ENCODE measurements at regions not wholly inside any gene's neighbourhood (a gene's known extent, or its start where the extent isn't known, plus 50 kb on each side); places are given as distances from the start of the nearest gene placed in this dataset.

DNA sequence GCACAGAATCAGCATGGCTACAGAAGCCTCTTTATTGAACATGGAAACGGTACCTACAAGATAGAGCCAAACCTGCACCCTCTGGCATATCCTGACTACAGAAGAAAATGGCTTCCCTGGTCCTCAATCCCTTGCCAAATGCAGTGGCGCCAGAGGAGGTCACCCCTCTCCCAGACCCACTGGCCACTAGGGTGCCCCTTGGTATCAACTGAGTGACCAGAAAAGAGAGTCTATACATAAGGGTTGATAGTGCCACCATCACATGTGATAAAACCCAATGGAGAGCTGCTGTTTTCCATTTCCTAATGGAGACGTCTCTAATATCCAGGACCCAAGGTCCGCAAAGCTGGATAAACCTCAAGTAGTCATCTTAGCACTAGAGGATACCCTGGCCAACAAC, 52.7 kb upstream of the ALK start:
- DNase-seq: no peak

DNA sequence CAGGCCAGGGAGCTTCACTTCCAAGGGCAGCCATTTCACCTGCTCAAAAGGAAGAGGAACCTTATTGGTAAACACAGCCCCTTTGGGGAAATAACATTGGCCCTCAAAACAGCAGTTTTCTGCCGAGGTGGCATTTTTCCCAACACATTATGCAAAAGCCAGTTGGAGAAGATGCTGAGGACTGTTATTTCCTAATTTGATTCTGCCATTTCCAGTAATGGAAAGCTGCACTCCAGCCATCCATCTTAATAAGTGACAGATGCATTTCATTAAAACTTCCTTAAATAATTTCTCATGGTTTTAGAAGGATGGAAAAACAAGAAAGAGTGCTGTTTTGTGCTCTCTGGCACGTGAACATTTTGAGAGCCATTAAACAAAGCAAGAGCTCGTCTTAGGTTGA, 55.9 kb upstream of the ALK start:
- no peak for DNase-seq

DNA sequence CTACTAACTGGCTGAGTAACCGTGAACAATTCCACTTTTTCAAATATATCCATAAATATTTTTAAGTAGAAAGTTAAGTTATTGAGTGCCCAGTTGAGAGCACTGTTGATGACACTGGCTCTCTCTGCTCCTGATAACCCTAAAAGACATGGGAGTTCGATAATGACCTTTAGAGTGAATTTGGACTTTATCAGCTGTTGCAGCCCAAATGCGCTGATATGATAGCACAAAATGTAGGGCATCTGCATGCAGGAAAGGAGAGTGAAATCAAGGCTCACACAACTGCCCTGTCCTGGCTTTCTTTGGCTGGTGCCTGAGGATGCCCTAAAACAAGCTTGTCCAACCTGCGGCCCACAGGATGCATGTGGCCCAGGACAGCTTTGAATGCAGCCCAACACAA, 60.0 kb upstream of the ALK start:
- no peak for DNase-seq

DNA sequence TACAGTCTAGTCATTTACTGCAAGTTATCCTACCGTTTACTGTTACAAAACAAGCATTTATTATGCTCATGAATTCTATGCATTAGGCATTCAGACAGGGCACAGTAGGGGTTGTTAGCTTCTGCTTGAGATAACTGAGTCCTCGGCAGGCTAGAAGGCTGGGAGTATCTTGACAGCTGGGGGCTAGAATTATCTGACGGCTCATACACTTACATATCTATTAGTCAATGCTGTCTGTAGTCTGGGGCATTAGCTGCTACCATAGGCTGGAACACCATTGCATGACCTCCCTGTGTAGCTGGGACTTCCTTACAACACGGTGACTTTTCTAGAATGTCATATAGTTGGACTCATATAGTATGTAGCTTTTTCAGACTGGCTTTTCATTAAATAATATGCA, 61.9 kb upstream of the ALK start:
- no peak for DNase-seq

DNA sequence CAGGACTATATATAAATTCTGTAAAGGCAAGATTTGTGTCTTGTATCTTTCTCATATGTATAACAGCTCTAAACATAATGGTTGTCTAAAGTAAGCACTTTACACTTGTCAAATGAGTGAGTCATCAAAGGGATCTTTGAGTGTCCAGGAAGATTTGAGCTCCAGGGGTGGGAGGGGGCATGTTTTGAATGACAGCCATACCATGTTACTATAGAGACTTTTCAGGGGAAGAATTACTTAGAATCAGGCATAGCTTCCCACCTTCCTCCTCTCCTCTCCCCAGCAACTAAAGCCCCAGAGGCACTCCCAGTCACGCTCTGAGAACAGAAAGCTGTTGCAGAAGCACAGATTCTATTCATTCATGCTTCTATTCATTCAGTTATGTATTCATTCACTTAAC, 65.8 kb upstream of the ALK start:
- no peak for DNase-seq

DNA sequence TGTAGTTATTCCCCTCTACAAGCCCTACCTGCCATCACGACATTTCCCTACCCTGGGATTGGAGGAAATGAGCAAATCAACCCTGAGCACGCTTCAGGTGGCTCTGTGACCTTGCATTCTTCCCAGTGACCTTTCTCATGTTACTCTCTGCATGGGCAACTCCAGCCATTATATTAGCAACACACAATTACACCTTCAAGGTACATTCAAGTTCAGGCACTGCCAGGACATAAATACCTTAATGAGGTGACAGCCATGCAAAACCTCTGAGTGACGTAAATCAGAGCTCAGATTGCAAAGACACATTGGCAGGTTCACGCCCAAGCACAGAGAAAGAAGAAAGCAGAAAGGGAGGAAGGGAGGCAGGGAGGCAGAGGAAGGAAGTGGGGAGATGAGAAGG, 68.7 kb upstream of the ALK start:
- DNase-seq: no peak

DNA sequence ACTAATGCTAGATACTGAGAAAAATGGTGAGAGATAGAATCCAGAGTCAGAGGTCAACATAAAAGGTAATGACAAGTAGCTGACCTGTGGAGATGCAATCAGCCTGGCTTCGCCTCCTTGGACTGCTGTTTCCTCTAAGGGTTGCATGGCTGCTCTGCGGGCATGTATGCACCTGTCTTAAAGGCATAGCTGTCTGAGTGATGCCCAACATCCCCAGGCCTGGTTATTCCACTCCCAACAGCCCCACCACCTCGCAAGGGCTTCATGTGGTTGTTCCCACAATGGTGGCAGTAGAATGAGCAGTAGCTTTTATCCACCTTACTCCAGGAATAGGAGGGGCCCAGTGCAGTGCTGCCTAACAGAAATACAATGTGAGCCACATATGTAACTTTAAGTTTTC, 69.7 kb upstream of the ALK start:
- no peak for DNase-seq

DNA sequence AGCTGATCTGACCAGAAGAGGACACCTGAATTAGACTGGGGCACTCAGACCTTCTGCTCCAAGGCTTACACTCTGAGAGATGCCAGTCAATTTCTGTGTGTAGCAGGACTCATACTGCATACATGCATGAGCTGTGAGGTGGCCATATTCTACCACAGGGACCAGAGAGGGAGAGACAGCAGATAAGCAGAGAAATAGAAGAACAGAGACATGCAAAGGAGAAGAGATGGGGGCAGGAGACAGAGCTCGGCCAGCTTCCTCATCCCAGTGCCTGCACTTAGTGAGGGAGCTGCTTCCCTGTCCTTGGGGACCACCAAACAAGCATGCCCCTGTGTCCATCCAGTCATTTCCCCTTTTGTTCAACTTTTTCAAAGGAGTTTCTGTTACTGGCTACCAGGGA, 73.9 kb upstream of the ALK start:
- no peak for DNase-seq

DNA sequence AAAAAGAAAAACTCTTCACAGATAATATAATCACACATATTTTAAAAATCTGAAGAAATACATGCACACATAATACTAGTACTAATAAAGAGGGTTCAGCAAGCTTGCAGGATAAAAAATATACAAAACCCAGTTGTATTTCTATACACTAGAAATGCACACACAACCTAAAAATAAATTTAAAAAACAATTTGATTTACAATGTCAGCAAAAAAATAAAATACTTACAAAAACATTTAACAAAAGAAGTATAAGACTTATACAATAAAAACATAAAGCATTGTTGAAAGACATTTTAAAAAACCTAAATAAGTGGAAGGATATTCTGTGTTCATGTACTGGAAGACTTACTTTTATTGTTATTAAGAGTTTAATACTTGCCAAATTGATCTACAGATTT, 81.7 kb upstream of the ALK start:
- DNase-seq: no peak

DNA sequence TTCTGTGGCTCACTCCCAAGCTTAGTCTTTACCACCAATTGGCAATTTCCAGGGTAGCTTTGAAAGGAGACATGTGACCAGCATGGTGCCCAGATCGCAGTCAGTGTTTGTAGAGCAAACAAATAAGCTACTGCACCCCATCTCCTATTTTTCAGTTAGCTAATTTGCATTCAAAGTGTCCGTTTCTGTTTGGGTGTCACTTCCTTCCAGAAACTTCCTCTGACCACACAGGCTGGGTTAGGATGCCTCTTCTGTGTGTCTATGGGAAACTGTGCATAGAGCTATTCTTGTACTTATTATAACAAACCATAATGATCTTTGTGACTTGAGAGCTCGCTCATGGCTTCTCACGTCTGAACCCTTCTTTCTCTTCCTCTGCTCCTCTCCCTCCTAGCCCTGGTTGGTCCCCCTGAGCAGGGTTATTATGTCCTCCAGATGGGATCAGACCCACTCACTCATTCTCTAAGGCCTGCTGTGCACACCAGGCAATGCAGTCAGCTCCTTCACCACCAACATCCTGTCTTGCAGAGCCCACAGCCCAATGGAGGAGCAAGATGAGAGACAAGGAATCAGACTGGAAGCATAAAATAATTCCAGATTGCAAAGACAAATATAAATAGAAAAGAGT, 101.2 kb upstream of the ALK start:
- no peak for DNase-seq

DNA sequence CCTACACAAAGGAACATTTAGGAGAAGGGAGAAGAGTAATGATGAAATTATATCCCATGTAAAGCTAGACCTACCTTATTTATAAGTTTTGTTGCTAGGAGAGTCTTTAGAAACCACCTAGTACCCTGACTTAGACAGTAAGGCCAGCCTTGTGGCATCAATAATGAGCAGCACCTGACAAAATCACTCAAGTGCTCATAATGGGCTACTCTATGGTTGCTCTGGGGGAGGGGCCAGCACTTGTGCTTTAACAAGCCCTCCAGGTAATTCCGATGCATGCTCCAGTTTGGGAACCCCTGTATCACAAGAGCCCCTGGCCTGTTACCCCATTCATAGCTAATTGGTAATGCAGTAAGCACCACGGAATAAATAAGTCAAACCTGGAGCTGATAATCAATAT, 102.9 kb upstream of the ALK start:
- no peak for DNase-seq

DNA sequence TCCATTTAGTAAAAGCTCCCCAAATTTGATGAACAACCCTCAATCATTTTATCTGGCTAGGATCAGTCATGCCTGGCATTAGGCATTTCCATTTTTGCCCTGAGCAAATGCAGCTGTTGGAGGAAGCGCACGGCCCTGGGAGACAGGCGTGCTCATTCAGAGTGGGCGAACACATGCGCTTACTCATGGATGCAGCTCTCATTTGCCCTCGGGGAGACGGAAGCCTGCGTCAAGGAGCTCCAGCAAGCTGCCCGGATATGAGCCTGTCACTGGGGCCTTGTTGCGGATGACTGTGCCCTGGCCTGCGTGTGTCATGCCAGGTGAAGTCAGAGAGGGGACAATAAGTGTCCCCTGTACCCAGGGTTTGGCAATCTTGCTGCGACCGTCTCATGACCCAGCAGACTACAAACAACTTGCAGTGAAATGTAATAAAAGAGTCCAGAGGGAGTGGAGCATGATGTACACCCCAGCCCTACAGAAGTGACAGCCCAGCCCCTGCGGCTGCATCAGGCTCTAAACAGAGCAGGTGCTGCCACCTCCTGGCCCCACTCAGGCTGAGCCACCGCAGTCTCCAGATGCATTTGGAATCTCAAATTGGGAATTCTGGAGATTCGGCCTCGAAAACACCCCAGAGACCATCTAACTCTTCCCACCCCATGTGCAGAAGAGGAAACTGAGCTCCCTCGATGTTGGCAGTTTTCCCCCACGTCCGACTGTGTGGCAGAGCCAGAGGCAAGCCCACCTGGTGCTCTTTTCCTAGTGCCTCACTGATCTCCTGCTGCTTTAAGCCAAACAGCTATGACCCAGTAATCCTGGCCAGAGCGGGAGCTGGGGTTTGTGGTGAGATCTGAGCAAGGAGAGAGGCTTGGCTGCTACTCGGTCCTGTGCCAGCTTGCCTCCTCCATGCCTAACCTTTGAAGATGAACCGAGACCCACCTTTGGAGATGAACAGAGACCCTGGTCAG, 105.0 kb upstream of the ALK start:
- DNase-seq: no peak

DNA sequence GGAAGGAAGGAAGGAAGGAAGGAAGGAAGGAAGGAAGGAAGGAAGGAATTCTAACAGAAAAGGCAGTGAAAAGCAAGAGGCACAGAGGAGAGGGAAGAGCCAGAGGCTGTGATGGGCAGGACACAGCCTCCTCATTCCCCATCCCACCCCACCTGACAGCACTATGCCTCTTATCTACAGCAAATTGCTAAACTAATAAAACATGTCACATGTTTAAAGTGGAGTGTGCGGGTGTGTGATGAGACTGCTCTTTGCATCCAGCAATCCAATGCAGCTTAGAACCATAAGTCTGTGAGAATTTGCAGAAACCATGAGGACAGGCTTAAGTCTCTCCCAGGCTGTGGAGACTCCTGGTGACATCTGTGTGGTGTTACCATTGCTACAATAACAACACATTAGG, 108.4 kb upstream of the ALK start:
- no peak for DNase-seq

DNA sequence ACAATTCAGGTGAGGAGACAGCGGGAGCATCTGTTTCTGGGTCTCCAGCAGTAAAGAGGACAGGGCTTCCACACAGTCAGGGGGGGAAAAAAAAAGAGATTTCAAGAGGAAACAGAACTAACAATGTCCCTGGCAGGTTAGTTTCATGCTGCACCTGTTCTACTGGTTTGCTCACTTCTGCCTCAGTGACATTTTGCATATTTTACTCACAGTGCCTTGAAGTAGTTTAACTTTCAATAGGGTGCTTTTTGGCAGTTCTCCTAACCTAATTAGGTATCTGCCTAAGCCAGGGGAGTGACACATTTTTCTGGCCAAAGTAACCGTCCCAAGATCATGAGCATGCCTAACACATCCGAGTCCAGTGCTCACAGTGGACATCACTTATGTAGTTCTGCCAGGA, 109.0 kb upstream of the ALK start:
- DNase-seq: no peak

DNA sequence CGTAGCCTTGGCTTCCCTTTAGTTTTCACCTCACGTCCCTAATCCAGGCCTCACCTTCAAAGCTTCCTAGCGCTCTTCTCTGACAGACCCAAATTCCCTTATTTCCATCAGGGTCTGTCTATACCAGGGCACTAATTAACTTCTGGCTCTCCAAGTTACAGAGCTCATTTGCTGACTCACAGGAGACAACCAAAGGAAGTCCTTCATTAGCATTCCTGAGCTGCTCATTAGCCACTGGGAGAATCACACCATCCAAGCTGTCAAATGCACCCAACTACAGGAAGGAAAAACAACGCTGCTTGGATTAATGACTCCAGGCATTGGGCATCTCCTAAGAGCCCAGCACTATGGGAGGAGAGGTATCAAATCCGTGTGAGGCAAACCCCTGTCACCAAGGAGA, 109.8 kb upstream of the ALK start:
- DNase-seq: no peak

DNA sequence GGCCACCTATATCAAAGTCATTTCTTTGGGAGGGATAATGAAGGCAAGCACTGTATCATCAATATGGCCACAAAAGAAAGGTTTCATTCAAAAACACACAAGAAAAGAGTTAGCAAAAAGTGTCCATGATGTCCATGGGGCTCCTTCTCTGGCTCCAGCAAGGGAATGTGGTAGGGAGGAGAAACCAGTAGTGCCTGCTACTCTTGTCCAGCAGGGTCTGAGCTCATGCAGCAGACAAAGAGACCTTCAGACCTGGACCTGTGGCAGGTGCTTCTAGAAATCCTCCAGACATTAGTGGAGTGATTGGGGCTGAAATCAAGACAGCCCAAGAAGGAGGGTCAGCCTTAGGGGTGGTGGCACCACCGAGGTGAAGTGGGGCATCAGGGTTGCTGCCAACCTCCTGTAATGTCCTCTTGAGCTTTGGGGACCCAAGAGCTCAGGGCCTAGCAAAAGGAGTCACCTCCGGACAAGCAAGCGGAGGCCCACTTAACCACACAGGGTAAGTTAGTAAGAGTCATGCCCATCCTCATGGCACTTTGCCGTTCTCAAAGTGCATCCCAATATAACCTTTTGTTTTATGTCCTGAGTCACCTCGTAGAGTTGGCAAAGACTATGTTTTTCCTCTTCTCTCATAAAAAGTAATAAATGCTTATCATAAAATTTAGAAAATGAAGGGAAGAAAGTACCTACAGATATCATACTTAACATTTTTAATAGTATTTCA, 112.6 kb upstream of the YPEL5 start:
- DNase-seq: no peak

DNA sequence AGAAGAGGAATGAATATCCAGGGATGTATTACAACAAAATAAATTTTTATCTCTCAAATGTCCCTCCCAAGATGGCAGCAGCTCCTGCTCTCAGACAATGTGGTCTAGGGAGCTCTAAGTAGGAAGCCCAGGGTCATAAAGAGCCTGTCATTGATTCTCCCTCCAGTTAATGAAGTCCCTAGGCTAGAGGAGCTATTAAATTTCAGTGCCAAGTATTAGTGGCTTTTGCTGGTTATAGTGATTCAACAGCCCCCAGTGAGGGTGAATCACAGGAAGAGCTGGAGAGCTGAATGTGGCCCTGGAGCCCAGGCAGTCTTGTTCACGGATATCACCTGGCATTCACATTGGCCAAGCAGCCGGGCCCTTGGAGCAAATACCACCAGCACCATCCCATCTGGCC, 109.8 kb upstream of the YPEL5 start:
- DNase-seq: no peak

DNA sequence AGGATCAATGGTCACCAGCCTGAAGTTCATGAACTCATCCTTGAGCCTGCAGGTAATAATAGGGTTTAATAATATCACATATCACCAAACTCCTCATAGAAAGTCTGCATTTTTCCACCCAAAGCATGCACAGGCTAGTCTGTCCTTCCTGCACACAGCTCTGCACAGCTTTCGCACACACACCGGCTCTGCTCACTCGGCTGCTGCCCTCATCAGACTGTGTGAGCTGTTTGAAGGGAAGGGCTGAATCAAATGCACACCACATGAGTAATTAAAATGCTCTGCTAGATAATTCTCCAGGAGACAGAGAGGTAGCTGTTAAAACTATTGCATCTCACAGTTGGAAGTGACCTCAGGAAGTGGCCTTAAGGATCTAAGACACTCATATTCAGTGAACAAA, 108.4 kb upstream of the YPEL5 start:
- no peak for DNase-seq

DNA sequence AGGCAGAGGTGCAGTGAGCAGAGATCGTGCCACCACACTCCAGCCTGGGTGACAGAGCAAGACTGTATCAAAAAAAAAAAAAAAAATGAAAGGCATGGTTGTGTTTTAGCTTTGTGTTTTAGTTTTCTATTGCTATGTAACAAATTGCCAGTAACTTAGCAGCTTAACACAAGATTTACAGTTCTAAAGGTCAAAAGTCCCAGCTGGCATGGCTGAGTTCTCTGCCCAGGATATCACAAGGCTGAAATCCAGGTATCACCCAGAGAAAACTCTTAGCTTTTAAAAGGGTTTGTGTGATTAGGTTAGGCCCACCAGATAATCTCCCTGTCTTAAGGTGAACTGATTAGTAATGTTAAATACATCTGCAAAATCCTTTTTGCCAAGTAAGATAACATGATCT, 107.7 kb upstream of the YPEL5 start:
- no peak for DNase-seq

DNA sequence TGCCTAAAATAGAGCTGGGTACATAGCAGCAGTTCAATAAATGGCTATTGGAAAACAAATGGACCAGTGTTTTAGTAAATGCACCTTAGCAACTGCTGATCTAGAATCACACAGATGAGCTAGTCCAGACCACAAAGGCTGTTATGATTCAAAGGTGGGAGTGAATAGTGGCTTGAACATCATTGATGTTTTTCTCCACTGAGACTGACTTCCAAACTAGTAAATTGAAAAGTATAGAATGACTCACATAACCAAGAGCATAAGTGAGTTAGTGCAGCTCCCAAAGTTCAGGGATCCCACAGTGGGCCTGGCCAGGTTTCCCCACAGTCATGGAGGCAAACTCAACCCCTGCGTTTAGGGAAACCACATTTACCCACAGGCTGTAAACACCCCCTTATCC, 106.7 kb upstream of the YPEL5 start:
- DNase-seq: no peak

DNA sequence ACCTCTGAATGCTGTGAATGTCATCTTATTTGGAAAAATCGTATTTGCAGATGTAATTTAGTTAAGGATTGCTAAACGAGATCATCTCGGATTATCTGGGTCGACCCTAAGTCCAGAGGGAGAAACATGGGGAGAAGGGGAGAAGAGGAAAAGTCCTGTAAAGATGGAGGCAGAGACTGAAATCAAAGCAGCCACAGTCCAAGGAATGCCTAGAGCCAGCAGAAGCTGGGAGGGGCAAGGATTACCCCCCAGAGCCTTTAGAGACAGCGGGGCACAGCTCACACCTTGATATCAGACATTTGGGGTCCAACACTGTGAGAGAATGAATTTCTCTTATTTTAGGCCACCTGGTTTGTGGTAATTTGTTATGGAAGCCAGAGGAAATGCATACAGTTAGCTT, 104.9 kb upstream of the YPEL5 start:
- DNase-seq: no peak

DNA sequence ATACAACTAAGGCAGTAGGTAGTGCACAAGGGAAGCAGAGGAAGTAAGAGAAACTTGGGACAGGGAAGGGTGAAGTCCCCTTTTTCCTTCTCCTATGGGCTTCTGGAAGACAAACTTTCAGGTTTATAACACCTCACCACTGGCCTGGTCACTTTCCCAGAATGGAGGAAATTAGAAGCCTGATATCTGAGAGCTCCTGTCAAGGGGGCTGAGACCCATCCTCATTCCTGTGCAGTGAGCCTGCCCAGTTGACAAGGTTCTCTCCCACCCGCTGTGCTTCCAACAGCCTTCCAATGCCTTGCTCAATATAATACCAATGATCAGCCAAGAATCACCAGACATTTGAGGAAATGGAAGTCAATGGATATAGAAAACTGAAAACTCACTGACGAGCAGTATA, 100.4 kb upstream of the YPEL5 start:
- no peak for DNase-seq

DNA sequence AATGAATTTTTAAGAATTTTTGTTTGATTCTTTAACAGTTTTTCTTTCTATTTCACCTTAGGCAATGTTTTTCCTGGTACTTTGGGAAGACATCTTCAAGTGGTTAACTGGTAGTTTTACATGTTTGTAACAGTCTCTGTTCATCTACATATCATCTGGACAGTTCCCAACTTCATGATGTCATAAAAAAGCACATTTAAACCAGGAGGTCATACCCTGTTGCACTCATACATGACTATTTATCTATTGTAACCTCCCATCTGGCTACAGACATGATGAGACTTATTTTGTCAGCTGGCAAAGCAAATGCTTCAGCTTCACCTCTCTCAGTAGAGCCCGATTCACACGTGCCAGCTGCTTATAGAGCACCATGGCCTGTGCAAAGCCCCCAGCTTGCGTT, 99.8 kb upstream of the YPEL5 start:
- no peak for DNase-seq

DNA sequence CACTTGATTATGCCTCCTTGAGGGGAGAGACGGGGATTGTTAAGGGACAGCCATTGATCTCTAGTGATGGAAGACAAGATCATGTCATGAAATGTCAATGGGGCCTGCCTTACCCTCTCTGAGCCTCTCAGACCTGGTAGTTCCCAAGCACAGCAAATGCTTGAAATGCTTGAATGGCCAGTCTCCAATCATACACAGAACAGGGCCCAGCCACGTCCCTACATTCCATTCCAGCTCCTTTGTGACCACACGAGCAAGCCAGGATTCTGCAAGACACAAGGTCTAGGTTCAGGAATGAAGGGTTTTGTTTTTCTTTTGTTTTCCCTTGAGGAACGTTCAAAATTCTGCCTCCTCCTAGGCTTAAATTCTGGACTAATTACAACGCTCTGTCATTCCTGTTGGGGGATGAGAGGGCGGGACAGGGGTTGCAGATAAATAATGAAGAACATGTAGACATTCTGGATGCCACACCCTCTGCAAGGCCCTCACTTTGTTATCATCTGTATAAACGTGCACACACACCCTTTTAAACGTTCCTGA, 98.1 kb upstream of the YPEL5 start:
- DNase-seq: no peak
